GM10248 (cell line): ENCODE measurements at regions not wholly inside any gene's neighbourhood (a gene's known extent, or its start where the extent isn't known, plus 50 kb on each side); places are given as distances from the start of the nearest gene placed in this dataset.
"Not testable (repeated sequence)": the region's sequence is repeated elsewhere in the genome, so short reads cannot be mapped to it uniquely, and the experiment has no call there.

Experiments used
- CTCF ChIA-PET: fragments of 300-600 bp; sonication (Branson Sonifier 250); formaldehyde crosslinking; extraction: SDS; loops from one replicate; lab custom pipeline; 2021; ENCODE audit warnings: antibody characterized with exemption; lab: Yijun Ruan, JAX
- POLR2A ChIA-PET: fragments of 350-650 bp; sonication (Branson Sonifier 250); formaldehyde crosslinking; extraction: SDS; loops from one replicate; lab custom pipeline; 2020; ENCODE audit warnings: antibody characterized with exemption; lab: Yijun Ruan, JAX
- DNase-seq: peaks from one replicate; pipeline ENCODE4 v3.0.0; 2012; ENCODE audit errors: extremely low spot score
- TF ChIP-seq, protein P1 (sequence below): IDR thresholded peaks from 2 replicates; pipeline ENCODE4 v1.5.1; 2012; ENCODE audit warnings: mild to moderate bottlenecking, low read depth; ENCODE audit errors: extremely low read depth, missing control alignments, control extremely low read depth

DNA sequence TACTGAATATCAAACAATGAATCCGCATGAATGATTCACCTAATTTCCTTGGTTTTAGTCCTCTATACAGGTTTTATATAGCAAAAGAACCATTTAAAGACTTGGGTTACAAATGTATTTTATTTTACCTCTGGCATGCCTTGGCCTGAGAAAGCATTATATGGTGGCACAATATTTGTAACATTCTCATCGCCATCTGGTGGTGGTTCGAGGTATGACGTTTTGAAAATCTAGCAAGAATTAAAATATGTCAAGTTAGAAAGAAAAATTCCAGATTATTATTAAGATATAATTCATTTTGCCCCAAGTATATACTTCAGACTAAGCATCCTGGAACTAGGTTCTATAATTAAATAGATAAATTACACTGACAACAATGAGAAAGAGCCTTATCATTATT lies 445.9 kb downstream of the ZNF33B start:
- TF ChIP-seq, protein P1, sequence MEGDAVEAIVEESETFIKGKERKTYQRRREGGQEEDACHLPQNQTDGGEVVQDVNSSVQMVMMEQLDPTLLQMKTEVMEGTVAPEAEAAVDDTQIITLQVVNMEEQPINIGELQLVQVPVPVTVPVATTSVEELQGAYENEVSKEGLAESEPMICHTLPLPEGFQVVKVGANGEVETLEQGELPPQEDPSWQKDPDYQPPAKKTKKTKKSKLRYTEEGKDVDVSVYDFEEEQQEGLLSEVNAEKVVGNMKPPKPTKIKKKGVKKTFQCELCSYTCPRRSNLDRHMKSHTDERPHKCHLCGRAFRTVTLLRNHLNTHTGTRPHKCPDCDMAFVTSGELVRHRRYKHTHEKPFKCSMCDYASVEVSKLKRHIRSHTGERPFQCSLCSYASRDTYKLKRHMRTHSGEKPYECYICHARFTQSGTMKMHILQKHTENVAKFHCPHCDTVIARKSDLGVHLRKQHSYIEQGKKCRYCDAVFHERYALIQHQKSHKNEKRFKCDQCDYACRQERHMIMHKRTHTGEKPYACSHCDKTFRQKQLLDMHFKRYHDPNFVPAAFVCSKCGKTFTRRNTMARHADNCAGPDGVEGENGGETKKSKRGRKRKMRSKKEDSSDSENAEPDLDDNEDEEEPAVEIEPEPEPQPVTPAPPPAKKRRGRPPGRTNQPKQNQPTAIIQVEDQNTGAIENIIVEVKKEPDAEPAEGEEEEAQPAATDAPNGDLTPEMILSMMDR, result peak; percentile 47
- DNase-seq, CTCF ChIA-PET, POLR2A ChIA-PET: not testable (repeated sequence)

DNA sequence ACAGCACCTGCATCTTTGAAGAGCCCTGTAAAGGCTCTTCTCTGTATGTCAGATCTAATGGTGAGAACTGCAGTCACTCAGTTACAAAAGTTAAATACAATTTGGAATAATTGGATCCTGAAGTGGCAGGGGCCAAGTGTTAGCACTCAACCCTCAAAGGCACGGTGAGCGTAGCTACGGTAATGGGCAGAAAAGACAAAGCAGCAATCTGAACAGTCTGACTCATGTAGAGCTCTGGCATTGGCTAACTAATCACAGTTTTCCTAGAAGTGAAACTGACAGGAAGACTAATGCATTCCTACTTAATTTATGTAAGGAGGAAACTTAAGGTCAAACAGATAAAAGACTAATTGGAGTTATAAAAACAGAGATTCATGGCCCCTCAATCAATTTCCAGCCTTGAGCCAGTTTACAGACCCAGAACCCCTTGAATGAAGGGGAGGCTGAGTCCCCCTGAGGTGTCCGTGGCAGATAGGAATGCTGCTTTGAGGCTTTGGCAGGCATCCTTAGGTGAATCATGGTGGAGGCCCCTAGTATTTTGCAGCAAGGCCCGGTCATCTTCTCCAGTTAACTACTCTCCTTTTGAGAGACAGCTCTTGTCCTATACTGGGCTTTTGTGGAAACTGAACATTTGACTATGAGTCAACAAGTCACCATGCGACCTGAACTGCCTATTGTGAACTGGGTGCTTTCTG lies 450.7 kb downstream of the ZNF33B start:
- DNase-seq, POLR2A ChIA-PET, CTCF ChIA-PET: not testable (repeated sequence)

DNA sequence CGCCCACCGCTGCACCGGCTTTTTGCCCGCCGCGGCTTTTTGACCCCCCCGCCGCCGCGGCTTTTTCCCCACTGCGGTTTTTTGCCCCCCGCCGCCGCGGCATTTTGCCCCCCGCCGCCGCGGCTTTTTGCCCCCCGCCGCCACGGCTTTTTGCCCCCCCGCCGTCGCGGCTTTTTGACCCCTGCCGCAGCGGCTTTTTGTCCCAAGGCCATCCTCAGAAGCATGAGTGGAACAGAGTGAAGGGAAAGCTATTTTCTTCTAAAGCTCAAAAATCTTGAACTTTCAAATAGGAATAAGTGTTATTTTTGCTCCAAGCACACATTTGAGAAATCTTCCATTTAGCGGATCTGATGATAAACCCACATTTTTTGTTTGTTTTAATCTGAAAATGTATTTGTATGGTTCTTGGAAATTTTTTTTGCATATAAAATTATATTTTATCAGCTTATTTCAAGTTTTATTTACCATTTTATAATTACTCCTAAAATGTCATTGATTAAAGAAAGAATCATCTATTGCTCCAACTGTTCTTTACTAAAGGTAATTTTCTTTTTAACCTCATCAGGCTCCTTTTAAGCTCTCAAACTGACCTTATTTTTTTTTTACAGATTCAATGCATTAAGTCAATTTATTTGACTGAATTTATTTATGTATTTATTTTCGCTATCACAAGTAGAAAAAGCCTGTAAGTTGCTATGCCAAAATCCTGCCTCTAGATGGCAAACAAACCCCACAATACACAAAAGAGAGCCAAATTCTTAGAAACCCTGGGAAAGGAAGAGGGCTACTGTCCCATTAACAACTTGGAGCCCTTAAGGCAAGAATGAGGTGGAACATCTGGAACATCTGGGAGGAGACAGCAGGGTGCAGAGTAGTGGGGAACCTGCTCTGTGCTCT lies 460.3 kb downstream of the ZNF33B start:
- DNase-seq, CTCF ChIA-PET, POLR2A ChIA-PET: not testable (repeated sequence)
- TF ChIP-seq, protein P1, result peak; percentile 28

DNA sequence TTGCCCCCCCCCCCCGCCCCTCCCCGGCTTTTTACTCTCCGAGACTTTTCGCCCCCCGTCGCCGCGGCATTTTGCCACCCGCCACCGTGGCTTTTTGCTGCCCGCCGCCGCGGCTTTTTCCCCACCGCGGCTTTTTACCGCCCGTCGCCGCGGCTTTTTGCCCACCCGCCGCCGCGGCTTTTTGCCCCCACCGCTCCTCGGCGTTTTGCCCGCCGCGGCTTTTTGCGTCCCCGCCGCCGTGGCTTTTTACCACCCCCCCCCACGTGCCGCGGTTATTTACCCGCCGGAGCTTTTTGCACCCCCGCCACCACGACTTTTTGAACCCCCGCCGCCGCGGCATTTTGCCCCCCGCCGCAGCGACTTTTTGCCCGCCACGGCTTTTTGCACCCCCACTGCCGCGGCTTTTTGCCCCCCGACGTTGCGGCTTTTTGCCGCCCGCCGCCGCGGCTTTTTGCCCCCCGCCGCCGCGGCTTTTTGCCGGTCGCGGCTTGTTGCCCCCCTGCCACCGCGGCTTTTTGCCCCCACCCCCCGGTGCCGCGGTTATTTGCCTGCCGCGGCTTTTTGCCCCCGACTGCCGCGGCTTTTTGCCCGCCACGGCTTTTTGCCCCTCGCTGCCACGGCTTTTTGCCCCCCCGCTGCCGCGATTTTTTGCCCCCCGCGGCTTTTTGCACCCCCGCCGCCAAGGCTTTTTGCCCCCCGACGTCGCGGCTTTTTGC lies 461.1 kb downstream of the ZNF33B start:
- POLR2A ChIA-PET, result no interaction called here

DNA sequence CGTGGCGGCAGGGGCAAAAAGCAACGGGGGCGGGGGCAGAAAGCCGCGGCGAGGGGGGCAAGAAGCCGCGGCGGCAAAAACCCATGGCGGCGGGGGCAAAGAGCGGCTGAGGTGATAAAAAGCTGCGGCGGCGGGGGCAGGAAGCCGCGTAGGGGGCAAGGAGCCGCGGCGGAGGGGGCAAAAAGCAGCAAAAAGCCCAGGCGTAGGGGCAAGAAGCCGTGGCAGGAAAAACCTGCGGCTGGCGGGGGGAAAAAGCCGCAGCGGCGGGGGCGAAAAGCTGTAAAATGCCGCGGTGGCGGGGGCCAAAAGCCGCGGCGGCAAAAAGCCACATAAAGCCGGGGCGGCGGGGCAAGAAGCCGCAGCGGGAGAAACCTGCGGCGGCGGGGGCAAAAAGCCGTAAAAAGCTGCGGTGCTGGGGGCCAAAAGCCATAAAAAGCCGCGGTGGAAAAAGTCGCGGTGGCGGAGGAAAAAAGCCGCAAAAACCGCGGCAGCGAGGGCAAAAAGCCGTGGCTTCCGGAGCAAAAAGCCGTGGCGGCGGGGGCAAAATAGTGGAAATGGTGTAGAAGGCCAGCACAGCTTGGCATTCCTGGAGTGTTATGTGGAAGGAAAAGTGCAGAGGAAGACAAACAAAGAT lies 487.8 kb downstream of the ZNF33B start:
- TF ChIP-seq, protein P1, result no peak
- CTCF ChIA-PET, result no interaction called here
- POLR2A ChIA-PET, result no interaction called here
- peak; percentile 1 for DNase-seq

More for the DNA sequence above, 461.1 kb downstream of the ZNF33B start:
- DNase-seq, result no peak
- TF ChIP-seq, protein P1, result no peak
- CTCF ChIA-PET, result no interaction called here

DNA sequence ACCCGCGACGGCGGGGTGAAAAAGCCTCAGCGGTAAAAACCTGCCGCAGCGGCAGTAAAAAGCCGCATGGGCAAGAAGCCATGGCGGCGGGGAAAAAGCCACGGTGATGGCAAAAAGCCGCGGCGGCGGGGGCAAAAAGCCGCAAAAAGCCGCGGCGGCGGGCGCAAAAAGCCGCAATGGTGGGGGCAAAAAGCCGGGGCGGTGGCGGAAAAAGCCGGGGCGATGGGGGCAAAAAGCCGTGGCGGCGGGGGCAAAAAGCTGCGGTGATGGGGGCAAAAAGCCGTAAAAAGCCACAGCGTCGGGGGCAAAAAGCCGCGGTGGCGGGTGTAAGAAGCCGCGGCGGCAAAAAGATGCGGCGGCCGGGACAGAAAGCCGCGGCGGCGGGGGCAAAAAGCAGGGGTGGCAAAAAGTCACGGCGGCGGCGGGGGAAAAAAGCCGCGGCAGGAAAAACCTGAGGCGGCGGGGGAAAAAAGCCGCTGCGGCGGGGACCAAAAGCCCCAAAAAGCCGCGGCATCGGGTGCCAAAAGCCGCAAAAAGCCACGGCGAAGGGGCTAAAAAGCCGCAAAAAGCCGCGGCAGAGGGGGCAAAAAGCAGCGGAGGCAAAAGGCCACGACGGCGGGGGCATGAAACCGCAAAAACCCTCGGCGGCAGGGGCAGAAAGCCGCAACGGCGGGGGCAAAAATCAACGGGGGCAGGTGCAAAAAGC lies 488.5 kb downstream of the ZNF33B start:
- ChIA-PET POLR2A (no interaction called here), CTCF (no interaction called here)
- DNase-seq, result no peak
- TF ChIP-seq, protein P1, result no peak
